GM13976 (cell line): ENCODE measurements at regions not wholly inside any gene's neighbourhood (a gene's known extent, or its start where the extent isn't known, plus 50 kb on each side); places are given as distances from the start of the nearest gene placed in this dataset.

Experiments used
- DNase-seq: peaks from one replicate; pipeline ENCODE4 v3.0.0; 2012; ENCODE audit warnings: low spot score
- in situ Hi-C: fragments of 300-500 bp; cut with MboI; formaldehyde crosslinking; loops from one replicate; pipeline ENCODE4 v1.12.0; 2022; ENCODE audit warnings: low sequenced_read_pairs, mixed read lengths, inconsistent platforms; ENCODE audit not compliant: unreplicated experiment
- TF ChIP-seq, protein P1 (sequence below): IDR thresholded peaks from 2 replicates; pipeline ENCODE4 v1.5.1; 2012; ENCODE audit warnings: borderline replicate concordance, mild to moderate bottlenecking; ENCODE audit not compliant: insufficient read depth; ENCODE audit errors: extremely low read depth, missing control alignments, control extremely low read depth

DNA sequence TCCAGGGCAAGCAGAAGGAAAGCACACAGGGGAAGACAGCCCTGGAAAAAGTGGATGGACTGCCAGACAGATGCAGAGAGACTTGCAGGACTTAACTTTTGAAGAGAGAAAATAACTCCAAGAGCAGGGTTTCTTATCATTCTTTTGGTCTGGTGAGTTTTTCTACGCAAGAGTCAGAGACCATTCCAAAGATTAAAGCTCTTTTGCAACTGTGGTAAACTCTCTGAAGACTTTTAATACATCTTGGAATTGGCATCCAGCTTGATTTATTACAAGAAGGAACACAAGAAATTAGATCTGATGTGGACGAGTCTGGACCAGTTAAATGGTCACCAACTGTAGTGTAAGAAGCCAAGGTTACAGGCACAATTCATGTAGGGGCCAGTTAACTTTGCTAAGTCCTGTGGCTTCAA, 153.4 kb downstream of the SIPA1L2 start:
- no peak for DNase-seq
- TF ChIP-seq, protein P1, sequence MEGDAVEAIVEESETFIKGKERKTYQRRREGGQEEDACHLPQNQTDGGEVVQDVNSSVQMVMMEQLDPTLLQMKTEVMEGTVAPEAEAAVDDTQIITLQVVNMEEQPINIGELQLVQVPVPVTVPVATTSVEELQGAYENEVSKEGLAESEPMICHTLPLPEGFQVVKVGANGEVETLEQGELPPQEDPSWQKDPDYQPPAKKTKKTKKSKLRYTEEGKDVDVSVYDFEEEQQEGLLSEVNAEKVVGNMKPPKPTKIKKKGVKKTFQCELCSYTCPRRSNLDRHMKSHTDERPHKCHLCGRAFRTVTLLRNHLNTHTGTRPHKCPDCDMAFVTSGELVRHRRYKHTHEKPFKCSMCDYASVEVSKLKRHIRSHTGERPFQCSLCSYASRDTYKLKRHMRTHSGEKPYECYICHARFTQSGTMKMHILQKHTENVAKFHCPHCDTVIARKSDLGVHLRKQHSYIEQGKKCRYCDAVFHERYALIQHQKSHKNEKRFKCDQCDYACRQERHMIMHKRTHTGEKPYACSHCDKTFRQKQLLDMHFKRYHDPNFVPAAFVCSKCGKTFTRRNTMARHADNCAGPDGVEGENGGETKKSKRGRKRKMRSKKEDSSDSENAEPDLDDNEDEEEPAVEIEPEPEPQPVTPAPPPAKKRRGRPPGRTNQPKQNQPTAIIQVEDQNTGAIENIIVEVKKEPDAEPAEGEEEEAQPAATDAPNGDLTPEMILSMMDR = no peak
- in situ Hi-C loops = no loop called here

GRCh38 chr1:232474826-232475225, 155.1 kb downstream of the SIPA1L2 start:
- in situ Hi-C loops = no loop called here
- TF ChIP-seq, protein P1 = no peak
- DNase-seq = no peak

DNA sequence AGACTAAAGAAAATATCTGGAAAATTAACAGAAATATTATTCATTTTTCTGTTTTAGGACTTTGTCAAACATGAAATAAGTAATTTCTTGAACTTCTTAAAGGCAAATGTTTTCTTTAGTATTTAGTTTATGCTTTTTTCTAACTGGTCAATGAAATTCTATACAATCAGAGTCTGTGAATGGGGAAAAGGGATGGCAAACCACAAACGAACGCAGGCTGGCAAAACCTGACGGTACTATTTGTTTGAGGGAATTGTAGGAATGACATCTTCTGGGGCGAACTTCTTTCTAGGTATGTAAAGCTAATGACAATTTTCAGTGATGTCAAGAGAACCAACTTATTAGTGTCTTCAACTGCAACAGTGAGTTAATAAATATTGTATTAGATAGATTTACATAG, 156.0 kb downstream of the SIPA1L2 start:
- DNase-seq = no peak
- in situ Hi-C loops = no loop called here
- TF ChIP-seq, protein P1 = no peak

DNA sequence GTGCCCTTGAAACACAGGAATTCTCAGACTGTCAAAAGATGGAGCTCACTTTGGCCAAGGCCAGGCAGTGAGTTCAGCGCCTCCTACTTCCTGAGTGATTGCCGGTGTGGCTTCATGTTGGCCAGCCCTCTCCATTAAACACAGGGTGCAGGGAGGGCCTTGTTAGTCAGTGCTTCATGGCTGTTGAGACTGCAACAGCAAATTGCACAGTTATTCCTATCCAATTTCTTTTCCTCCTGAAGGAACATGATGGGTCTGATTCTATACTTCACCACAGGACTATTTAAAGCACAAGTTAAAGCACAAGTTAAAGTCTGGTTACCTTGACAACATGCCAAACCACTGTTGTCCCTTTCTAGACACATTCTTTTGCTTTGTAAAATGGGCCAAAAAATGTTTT, 156.6 kb downstream of the SIPA1L2 start:
- no peak for DNase-seq
- in situ Hi-C loops = no loop called here
- TF ChIP-seq, protein P1 = no peak

- no peak for DNase-seq
- TF ChIP-seq, protein P1 = no peak
These were observed 157.4 kb downstream of the SIPA1L2 start for GRCh38 chr1:232472485-232473041.

GRCh38 chr1:232471250-232471649, 158.7 kb downstream of the SIPA1L2 start:
- in situ Hi-C loops = no loop called here
- TF ChIP-seq, protein P1 = no peak
- DNase-seq = no peak

More at GRCh38 chr1:232472485-232473041, 157.4 kb downstream of the SIPA1L2 start:
- in situ Hi-C loops = no loop called here
